Stimulated activated CD8-positive, alpha-beta memory T cell treated with anti-CD3 and anti-CD28 coated beads, Interleukin-15, amount 100 ng/mL, for 48 hours (primary cell): ENCODE measurements at regions not wholly inside any gene's neighbourhood (a gene's known extent, or its start where the extent isn't known, plus 50 kb on each side); places are given as distances from the start of the nearest gene placed in this dataset.

Experiments
- DNase-seq, 2 donors: peaks; one replicate each; pipeline ENCODE4 v3.0.0-alpha.2; 2020; ENCODE audit warnings: low read depth in 2 of 2

GRCh38 chr16:79980650-79981521, 380.3 kb upstream of the MAF start:
- no peak for DNase-seq

- DNase-seq: no peak
Observed at GRCh38 chr16:79977940-79978836, 377.7 kb upstream of the MAF start.

- no peak for DNase-seq
Observed at GRCh38 chr16:79973320-79973719, 372.8 kb upstream of the MAF start.

- DNase-seq: no peak
Observed at GRCh38 chr16:79972053-79972704, 371.6 kb upstream of the MAF start.

- no peak for DNase-seq
Observed at GRCh38 chr16:79971237-79971572, 370.7 kb upstream of the MAF start.

- DNase-seq: no peak
Observed at GRCh38 chr16:79970551-79971236, 370.2 kb upstream of the MAF start.

GRCh38 chr16:79970087-79970486, 369.6 kb upstream of the MAF start:
- DNase-seq: no peak

- DNase-seq: no peak
Observed at GRCh38 chr16:79969458-79969857, 368.9 kb upstream of the MAF start.

GRCh38 chr16:79966226-79966625, 365.7 kb upstream of the MAF start:
- no peak for DNase-seq

- DNase-seq: no peak
Observed at GRCh38 chr16:79965718-79966117, 365.2 kb upstream of the MAF start.

GRCh38 chr16:79964104-79964503, 363.6 kb upstream of the MAF start:
- DNase-seq: no peak

GRCh38 chr16:79962962-79963361, 362.4 kb upstream of the MAF start:
- DNase-seq: no peak

GRCh38 chr16:79959226-79959625, 358.7 kb upstream of the MAF start:
- no peak for DNase-seq

GRCh38 chr16:79954921-79955705, 354.6 kb upstream of the MAF start:
- no peak for DNase-seq

GRCh38 chr16:79950932-79951719, 350.6 kb upstream of the MAF start:
- no peak for DNase-seq

GRCh38 chr16:79949417-79949816, 348.9 kb upstream of the MAF start:
- no peak for DNase-seq

GRCh38 chr16:79947771-79948170, 347.2 kb upstream of the MAF start:
- no peak for DNase-seq

- no peak for DNase-seq
Observed at GRCh38 chr16:79946252-79946651, 345.7 kb upstream of the MAF start.

GRCh38 chr16:79943736-79944135, 343.2 kb upstream of the MAF start:
- DNase-seq: no peak

GRCh38 chr16:79938575-79938974, 338.0 kb upstream of the MAF start:
- DNase-seq: no peak
